ENCODE measurements at regions not wholly inside any gene's neighbourhood (a gene's known extent, or its start where the extent isn't known, plus 50 kb on each side); places are given as distances from the start of the nearest gene placed in this dataset.
"Not testable (repeated sequence)": the region's sequence is repeated elsewhere in the genome, so short reads cannot be mapped to it uniquely, and the experiment has no call there.

- Histone ChIP-seq H3K27ac (no peak overlapping the region), H3K4me3 (no peak overlapping the region)
These were observed 197.5 kb downstream of the CCNG2 start for GRCh38 chr4:77354550-77354949.

GRCh38 chr4:77355731-77356130, 198.7 kb downstream of the CCNG2 start:
- H3K36me3 ChIP-seq = no peaks in the 10 kb centered on the region
- TF ChIP-seq CTCF (IDR thresholded peaks at IDR 0.05) = no peak
- intact Hi-C loops (cut with DNase I; ENCODE audit: low total_unique reads) = loop anchor here (10.0 kb wide), 1 partner anchor 111 kb away; no protein-coding TSS in a partner anchor

More at GRCh38 chr4:77354550-77354949, 197.5 kb downstream of the CCNG2 start:
- intact Hi-C loops (cut with DNase I; ENCODE audit: low total_unique reads) = loop anchor here (10.0 kb wide), 1 partner anchor 110 kb away; no protein-coding TSS in a partner anchor
- DNase-seq = no peak
- H3K36me3 ChIP-seq = no peaks in the 10 kb centered on the region
- no peak for TF ChIP-seq CTCF (IDR thresholded peaks at IDR 0.05)
- H3K9me3 ChIP-seq = no peaks in the 10 kb centered on the region
- no peaks in the 10 kb centered on the region for H3K4me1 ChIP-seq
- H3K27me3 ChIP-seq = no peaks in the 10 kb centered on the region

GRCh38 chr4:77358315-77358928, 201.4 kb downstream of the CCNG2 start:
- Histone ChIP-seq H3K27ac (no peak overlapping the region), H3K27me3 (no peaks in the 10 kb centered on the region), H3K4me3 (no peak overlapping the region), H3K9me3 (no peaks in the 10 kb centered on the region), H3K36me3 (no peaks in the 10 kb centered on the region), H3K4me1 (no peaks in the 10 kb centered on the region)
- DNase-seq = no peak
- intact Hi-C loops (cut with DNase I; ENCODE audit: low total_unique reads) = loop anchor here (10.0 kb wide), 1 partner anchor 114 kb away; no protein-coding TSS in a partner anchor
- peak; percentile 42 to 49 for TF ChIP-seq CTCF (IDR thresholded peaks at IDR 0.05)

More at GRCh38 chr4:77355731-77356130, 198.7 kb downstream of the CCNG2 start:
- Histone ChIP-seq H3K27me3 (no peaks in the 10 kb centered on the region), H3K4me3 (no peak overlapping the region), H3K9me3 (no peaks in the 10 kb centered on the region), H3K27ac (no peak overlapping the region), H3K4me1 (no peaks in the 10 kb centered on the region)
- no peak for DNase-seq

GRCh38 chr4:77360451-77360850, 203.4 kb downstream of the CCNG2 start:
- intact Hi-C loops (cut with DNase I; ENCODE audit: low total_unique reads) = no loop called here

GRCh38 chr4:77366876-77367275, 209.9 kb downstream of the CCNG2 start:
- H3K4me3 ChIP-seq; H3K27me3 ChIP-seq; intact Hi-C loops (cut with DNase I; ENCODE audit: low total_unique reads); H3K36me3 ChIP-seq; DNase-seq; H3K4me1 ChIP-seq; H3K9me3 ChIP-seq; H3K27ac ChIP-seq: not testable (repeated sequence)

More at GRCh38 chr4:77360451-77360850, 203.4 kb downstream of the CCNG2 start:
- H3K27me3 ChIP-seq = no peaks in the 10 kb centered on the region
- DNase-seq = no peak
- H3K4me3 ChIP-seq = no peak overlapping the region
- no peak for TF ChIP-seq CTCF (IDR thresholded peaks at IDR 0.05)
- no peak overlapping the region for H3K27ac ChIP-seq
- H3K9me3 ChIP-seq = no peaks in the 10 kb centered on the region
- H3K36me3 ChIP-seq = no peaks in the 10 kb centered on the region
- H3K4me1 ChIP-seq = no peaks in the 10 kb centered on the region

GRCh38 chr4:77367638-77368037, 210.6 kb downstream of the CCNG2 start:
- intact Hi-C loops (cut with DNase I; ENCODE audit: low total_unique reads) = no loop called here
- no peak for TF ChIP-seq CTCF (IDR thresholded peaks at IDR 0.05)

More at GRCh38 chr4:77367638-77368037, 210.6 kb downstream of the CCNG2 start:
- no peak for DNase-seq
- Histone ChIP-seq H3K9me3 (no peaks in the 10 kb centered on the region), H3K4me3 (no peak overlapping the region), H3K27ac (no peak overlapping the region), H3K36me3 (no peaks in the 10 kb centered on the region), H3K4me1 (no peaks in the 10 kb centered on the region), H3K27me3 (no peaks in the 10 kb centered on the region)

All from tibial artery (tissue), 4 donors.